H4 (cell line): ENCODE measurements at regions not wholly inside any gene's neighbourhood (a gene's known extent, or its start where the extent isn't known, plus 50 kb on each side); places are given as distances from the start of the nearest gene placed in this dataset.
A peak's percentile ranks its signal among the peaks of the same experiment; 100 is the strongest.
"Not testable (repeated sequence)": the region's sequence is repeated elsewhere in the genome, so short reads cannot be mapped to it uniquely, and the experiment has no call there.

Experiments
- DNase-seq: peaks from one replicate; pipeline ENCODE4 v3.0.0-alpha.2; 2015; ENCODE audit warnings: low spot score

GRCh38 chr9:73344060-73344459 lies 192.4 kb downstream of the ANXA1 start:
- DNase-seq, result no peak

GRCh38 chr9:73347123-73347522 lies 195.5 kb downstream of the ANXA1 start:
- no peak for DNase-seq

DNA sequence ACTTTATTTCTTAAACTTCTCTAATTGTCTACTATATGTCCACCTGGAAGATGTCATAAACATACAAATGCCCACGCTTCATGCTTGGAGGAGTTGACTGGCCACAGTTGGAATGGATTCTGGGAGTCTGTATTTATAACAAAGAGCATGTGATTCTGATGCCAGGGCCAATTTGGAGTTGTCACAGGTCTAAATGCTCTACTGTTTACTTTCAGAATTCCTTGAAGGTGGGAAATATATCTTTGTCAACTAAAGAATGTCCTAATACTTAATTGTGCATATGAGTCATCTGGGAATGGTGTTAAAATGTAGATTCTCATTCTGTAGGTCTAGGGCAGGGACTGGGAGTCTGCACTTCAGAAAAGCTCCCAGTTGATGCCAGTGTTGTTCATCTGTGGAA lies 196.1 kb downstream of the ANXA1 start:
- DNase-seq, result no peak

DNA sequence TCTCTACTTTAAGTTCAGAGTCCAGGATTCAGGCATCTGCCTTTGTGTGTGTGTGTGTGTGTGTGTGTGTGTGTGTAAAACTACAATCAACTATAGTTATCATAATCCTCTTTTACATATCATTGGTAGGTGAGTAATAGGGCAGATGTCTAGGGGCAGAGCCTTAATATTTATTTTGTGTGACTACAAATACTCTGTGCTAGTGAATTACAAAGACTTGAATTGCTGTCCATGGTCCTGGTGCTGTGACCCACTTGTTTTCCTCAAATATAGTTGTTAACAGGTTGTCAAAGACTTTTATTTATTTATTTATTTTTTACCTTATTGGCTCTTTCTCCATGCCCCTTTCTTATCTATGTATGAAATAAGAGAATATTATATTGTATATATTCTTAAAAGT lies 196.8 kb downstream of the ANXA1 start:
- DNase-seq, result peak; percentile 8

DNA sequence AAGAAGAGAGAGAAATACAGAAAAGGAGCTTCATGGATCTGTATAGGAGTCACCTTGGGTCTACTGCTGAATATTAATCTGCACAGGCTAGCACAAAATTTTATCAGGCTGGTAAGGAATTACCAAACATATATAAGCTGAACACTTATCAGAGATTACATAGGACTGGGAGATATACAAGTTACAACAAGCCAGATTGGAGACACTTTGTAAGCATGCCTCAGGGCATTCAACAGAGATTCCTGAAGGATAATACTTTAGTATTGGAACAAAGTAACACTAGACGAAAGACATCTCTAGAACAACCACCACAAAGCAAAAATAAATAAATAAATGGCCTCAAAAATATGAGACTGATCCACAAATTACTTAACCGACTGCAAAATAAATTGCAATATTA lies 197.8 kb downstream of the ANXA1 start:
- no peak for DNase-seq

- no peak for DNase-seq
Observed at GRCh38 chr9:73357607-73358006, 205.9 kb downstream of the ANXA1 start.

DNA sequence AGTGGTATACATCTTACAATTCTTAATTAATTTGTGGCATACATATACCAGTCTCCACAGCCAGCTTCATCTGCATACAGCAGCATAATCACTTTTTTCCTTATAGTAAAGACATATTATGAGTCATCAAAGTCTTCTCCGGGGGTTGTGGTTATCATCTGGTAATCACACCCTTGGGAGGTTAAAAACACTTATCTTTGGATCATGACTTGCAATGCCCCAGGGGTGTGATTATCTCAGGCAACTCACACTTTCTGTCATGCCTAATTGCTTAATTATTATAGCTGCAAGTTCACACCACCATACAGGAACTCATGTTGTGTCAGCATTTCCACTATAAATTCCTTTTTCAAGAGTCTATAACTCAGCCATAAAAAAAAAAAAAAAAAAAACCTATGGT lies 218.4 kb downstream of the ANXA1 start:
- DNase-seq, result no peak

GRCh38 chr9:73371801-73372200 lies 220.1 kb downstream of the ANXA1 start:
- no peak for DNase-seq

DNA sequence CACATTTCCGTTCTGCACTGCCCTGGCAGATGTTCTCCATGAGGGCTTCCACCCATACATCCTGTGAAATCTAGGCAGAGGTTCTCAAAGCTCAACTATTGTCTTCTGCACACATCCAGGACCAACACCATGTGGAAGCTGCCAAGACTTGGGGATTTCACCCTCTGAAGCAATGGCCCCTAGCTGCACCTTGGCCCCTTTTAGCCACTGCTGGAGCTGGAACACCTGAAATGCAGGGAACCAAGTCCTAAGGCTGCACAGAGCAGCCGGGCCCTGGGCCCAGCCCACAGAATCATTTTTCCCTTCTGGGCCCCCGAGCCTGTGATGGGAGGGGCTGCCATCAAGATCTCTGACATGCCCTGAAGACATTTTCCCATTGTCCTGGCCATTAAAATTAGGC lies 228.7 kb downstream of the ANXA1 start:
- DNase-seq, result no peak

DNA sequence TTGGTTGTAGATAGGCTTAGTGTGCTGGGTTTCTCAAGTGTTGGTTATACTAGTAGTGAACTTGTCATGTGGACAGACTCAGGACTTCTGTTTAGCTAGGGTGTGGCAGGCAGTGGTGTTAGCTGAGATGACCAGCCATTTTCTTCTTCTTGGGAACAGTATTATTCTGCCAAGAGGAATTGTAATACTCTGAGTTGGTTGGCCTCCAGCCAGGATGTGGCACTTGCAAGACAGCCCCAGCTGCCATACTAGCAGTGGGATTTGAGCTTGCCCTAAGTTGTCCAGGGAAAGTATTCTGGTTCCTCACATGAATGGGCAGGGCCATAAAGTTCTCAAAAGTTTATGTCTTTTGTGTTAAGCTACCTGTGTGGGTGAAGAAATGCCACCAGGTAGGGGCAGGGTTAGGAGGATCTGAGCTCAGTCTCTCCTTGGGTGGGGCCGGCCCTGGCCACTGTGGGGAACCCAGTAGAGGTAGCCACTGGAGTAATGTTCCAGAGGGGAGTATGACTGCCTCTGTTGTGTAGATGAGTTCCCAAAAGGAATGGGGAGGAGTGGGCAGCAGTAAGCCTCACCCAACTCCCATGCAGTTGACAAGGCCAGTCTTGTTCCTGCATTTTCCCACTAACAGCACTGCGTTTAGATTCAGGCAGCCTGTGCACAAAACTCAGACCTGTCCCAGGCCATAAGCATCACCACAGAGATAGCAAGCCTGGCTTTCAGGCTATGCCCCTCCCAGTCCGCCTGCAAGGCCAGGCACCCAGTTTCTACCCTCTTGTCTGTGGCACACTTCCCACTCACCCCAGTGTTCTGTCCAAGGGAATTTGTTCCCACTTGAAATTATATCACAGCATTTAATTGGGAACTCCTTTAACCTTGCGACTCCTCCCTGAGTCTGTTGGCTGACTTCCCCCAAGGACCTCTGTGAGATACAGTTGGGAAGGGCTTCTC lies 250.7 kb downstream of the ANXA1 start:
- peak; percentile 6 for DNase-seq

GRCh38 chr9:73411494-73411893 lies 259.8 kb downstream of the ANXA1 start:
- DNase-seq, result no peak

- DNase-seq, result no peak
Observed at GRCh38 chr9:73412874-73413273, 261.2 kb downstream of the ANXA1 start.

DNA sequence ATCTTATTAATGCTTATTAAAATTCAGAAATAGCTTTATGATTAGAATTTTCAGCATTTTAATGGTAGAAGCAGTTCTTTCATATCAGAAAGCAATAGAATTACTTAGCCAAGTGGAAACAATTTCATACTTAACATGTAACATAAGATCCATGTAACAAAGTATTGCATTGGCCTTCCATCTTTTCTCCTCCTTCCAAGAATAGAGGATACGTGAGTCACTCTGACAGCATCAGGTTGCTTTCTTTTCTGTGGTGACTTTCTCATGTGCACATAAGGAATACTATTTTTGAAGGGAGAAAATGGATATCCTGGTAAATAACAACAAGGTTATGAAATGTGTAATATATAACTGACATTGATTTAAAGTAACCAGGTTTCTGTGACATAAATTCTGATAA lies 272.2 kb downstream of the ANXA1 start:
- no peak for DNase-seq

GRCh38 chr9:73426269-73426668 lies 274.6 kb downstream of the ANXA1 start:
- no peak for DNase-seq

DNA sequence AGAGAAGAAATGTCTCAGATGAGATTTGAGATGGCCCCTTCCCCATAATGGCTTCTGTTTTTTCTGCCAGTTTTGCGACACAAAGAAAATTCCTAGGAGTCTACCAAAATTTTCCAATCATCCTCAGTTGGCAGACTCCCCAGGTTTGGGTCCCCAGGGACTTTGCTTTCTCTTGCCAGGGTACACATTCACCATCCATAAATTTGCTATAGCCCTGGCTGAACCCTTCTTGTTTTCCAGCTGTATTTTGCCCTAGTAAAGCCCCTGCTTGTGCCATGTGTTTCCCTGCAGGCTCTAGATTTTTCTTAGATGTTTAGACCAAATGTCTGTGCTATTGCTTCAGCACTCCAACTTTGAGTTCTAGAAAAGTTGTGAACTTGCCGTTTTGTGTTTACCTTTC lies 283.2 kb downstream of the ANXA1 start:
- DNase-seq, result no peak

DNA sequence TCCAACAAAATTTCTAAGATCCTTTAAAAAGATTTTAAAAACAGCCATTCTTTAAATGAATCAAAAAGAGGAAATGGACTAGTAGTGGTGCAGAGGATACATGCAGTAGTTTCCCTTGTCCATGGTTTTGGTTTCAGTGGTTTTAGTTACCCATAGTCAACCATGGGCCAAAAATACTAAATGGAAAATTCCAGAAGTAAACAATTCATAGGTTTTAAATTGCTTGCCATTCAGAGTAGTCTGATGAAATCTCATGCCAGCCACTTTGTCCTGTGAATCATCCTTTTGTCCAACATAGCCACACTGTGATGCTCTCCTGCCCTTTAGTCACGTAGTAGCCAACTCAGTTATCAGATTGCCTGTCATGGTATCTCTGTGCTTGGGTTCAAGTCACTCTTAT lies 286.1 kb downstream of the ANXA1 start:
- DNase-seq, result peak; percentile 52

- not testable (repeated sequence) for DNase-seq
Observed at GRCh38 chr9:73439839-73440238, 288.2 kb downstream of the ANXA1 start.

GRCh38 chr9:73441223-73441622 lies 289.6 kb downstream of the ANXA1 start:
- DNase-seq, result no peak

- DNase-seq, result peak; percentile 15
Observed at GRCh38 chr9:73441890-73442818, 290.5 kb downstream of the ANXA1 start.

GRCh38 chr9:73444821-73445220 lies 293.2 kb downstream of the ANXA1 start:
- no peak for DNase-seq

- DNase-seq, result not testable (repeated sequence)
Observed at GRCh38 chr9:73445384-73445783, 293.7 kb downstream of the ANXA1 start.

DNA sequence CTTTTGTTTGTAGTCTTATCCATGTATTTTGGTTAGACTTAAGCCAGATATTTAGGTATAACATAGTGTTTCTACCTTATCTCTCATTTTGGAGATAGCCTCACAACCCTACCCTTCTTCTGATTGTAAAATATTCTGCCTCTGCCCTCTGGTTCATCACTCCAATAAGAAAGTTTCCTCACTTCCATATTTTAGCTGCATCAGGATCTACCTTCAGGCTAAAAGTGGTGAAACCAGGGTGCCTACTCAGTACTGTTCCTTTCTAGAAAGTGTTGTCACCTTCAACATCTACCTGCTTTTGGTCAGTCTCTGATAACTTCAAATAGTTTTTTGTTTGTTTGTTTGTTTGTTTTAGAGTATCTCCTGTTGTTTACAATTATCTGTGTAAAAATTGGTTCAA lies 294.6 kb downstream of the ANXA1 start:
- no peak for DNase-seq

DNA sequence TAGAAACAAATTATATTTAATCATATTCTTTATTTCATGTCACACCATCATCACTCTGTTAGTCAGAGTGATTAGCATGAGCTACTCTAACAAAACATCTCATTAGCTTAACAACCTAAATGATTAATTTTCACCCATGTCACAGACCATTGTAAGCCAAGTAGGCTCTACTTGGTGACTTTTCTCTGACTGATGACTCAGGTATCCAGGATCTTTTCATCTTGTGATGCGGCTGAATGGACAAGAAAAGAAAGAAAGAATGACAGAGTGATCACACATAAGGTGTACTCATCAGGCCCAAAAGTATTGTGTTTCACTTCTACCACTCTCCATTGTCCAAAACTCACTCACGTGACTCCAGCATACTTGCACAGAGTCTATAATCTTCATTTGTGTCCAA lies 299.3 kb downstream of the ANXA1 start:
- no peak for DNase-seq
